OCI-LY1 (cell line): ENCODE measurements at regions not wholly inside any gene's neighbourhood (a gene's known extent, or its start where the extent isn't known, plus 50 kb on each side); places are given as distances from the start of the nearest gene placed in this dataset.
"Not testable (repeated sequence)": the region's sequence is repeated elsewhere in the genome, so short reads cannot be mapped to it uniquely, and the experiment has no call there.

Source experiments
- CTCF ChIP-seq: fragments of 200-600 bp; sonication (generic), shearing (Covaris generic); IDR thresholded peaks from 2 replicates; pipeline ENCODE4 v1.5.1; 2017; ENCODE audit warnings: mild to moderate bottlenecking, antibody characterized with exemption, low read length, moderate library complexity, mixed read lengths
- EZH2 ChIP-seq: fragments of 200-600 bp; sonication (generic), shearing (Covaris generic); IDR thresholded peaks from 2 replicates; pipeline ENCODE4 v1.8.0; 2017; ENCODE audit warnings: borderline replicate concordance, mixed run types, mild to moderate bottlenecking, antibody characterized with exemption, low read length, moderate library complexity, mixed read lengths

GRCh38 chr14:56008661-56009060 lies 109.5 kb upstream of the PELI2 start:
- not testable (repeated sequence) for TF ChIP-seq EZH2, CTCF
